Embryonic facial prominence (tissue), 1 donor: ENCODE measurements at regions not wholly inside any gene's neighbourhood (a gene's known extent, or its start where the extent isn't known, plus 50 kb on each side); places are given as distances from the start of the nearest gene placed in this dataset.

Experiments
- DNase-seq: peaks from one replicate; pipeline ENCODE4 v3.0.0-alpha.2; 2016; ENCODE audit errors: extremely low spot score

DNA sequence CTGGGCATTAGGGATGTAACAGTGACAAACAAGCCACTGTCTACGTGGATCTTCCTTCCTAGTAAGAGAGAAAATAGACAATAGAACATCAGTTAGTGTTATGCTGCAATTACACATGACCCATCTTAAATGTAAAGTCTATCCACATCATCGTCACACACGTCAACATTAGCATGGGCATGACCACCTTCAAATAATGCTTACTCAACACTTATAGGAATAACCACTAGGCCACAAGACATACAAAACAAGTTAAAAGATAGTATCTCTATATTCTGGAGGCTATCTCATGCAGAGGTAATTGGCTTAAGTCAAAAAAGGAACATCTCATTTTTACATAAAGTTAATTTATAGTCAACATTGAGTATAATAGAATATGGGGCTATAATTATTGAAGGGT, 156.5 kb downstream of the MOXD1 start:
- DNase-seq, result no peak

DNA sequence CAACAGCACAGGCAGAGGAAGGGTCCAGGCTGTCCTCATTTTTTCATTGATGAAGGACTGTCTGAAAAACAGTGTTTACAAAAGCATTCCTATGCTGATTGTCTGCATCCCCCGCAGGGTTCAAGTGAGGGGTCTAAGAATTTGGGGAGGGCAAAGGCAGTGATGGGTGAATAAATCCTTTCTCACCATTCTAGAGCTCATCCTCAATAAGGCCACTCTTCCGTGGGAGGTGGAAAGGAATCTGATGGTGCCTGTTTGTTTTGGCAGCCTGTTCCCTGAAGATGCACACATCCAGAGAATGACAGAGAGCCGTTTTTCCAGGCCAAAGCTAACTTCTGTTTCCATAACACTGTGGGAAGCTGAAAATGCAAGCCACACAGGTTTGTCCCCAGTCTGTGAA, 164.5 kb downstream of the MOXD1 start:
- DNase-seq, result no peak

DNA sequence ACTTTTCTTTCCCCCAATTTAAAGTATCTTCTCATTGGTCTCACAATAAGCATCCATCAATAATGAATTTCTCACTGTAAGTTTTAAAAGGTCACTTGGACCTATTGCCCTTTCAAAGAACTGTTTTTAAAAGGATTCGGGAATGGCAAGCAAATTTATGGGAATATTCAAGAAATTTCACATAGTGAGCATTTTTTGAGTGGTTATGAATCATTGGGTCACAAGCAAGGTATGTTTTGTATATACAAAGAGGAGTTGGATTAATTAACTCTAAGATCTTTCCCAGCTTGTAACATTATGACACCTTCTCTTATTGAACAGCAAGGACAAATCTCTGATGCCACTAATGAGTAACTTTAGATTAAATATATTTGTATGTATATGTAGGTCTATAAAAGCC, 165.0 kb downstream of the MOXD1 start:
- DNase-seq, result no peak

DNA sequence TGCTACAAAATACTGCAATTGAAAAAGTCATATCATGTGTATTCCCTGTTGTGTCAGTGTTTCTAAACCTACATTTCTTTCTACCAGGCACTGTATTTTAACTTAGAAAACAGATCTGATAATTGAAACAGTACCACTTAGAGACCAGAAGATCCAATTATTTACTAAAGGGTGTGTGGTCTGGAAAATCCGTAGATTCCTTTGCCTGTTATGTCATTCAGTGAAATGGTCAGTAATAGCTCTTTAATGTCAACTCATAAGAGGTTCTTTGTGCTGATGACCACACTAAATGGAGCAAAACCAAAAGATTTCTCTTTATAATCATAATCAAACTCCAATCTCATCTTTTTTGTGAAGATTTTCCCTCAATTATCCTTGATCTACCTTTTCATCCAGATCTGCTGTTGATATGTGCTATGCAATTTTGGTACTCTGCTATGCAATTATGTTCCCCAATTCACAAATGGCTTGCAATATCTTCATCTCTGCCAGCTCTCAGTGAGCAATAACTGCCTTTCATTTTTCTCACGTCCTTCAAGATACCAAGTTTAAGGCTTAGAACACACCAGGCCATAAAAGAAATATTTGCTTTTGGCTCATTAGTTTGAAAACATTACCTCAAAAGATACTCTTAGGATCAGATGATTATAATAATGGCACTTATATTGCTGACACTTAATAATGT, 165.5 kb downstream of the MOXD1 start:
- no peak for DNase-seq

DNA sequence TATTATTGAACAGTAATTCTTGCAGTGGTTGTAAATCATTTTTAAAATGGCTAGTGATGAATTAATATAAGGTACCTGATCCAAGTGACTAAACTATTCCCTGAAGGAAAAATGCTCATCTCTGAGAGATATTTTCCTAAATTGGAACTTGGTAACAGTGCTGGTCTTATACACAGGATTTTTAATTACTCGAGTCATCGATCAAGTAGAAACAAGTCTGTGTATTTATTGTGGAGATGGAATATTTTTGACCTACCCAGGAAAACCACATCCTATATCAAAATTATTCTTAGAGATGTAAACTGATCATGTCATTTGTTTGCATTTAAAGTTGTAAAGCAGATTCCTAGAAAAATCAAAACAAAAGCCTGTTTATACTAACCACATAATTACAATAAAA, 166.9 kb downstream of the MOXD1 start:
- no peak for DNase-seq

DNA sequence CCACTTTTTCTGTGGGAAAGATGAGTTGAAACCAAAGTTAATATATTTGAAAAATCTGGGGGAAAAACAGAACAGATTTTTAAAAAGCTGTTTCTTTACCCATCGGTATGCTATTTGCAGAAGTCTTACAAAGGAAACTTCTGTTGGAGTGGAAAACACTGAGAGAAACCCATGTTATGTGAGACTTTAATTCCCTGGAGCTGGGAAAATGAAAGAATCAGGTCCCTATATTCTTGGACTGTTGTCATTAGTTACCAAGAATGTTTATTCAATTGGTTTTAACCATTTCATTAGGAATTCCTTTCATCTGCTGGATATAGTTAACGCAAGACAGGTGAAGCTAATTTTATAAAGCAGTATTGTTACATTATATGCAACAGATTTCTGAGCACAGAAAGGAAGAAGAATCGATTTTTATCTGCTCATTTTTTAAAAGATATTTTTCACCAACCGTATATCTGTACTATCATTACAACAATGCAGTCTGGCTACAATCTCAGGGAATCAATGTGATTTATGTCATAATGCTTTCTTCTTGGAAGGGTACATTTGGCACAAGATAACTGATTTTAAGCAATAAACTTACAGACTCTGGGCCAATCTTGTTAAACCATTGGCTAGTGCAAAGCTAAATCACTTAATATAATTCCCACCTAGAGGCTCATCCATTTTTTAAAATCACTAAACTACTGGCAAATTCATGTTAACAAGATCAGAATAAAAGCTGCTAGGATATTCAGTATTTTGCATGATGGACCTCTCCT, 170.0 kb downstream of the MOXD1 start:
- DNase-seq, result peak; percentile 7

DNA sequence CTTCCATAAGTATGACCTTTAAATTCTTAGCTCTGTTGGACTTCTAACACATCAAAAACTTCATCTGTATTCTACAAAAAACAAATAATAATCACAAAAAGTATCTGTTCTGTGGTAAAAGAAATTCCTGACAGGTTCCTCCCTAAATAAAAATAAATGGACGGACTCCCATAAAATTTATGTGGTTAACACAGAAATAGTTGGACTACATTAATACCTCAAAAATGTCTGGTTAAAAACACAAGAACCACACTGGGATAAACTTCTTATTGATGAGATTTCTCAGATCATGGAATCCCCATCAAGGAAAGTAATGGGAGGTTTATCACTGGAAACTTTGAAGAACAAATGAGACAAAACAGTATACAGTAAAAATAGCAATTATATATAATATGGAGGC, 172.4 kb downstream of the MOXD1 start:
- no peak for DNase-seq

DNA sequence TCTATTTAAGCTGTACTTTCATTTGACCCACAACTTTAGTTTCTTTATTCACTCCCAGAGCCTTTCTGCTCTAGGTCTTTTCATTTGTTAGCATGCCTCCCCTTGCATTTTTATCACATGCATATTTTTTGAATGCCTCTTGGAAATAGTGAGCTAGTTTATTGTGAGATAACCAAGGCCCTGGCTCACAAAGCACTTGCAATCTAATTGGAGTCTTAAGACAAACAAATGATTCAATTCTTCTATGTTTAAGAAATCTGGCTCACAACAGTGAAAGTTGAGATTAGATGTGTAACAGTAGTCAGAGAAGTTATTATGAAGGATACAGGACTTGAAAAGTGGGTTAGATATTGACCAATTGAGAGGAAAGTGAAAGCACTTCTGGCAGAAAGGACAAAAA, 173.4 kb downstream of the MOXD1 start:
- no peak for DNase-seq

DNA sequence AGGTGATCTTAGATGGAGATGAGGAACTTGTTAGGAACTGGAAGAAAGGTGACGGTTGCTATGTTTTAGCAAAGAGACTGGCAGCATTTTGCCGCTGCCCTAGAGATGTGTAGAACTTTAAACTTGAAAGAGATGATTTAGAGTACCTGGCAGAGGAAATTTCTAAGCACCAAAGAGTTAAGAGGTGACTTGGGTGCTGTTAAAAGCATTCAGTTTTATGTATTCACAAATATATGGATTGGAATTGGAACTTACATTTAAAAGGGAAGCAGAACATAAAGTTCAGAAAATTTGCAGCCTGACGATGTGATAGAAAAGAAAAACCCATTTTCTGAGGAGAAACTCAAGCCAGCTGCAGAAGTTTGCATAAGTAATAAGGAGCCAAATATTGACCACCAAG, 176.3 kb downstream of the MOXD1 start:
- no peak for DNase-seq

DNA sequence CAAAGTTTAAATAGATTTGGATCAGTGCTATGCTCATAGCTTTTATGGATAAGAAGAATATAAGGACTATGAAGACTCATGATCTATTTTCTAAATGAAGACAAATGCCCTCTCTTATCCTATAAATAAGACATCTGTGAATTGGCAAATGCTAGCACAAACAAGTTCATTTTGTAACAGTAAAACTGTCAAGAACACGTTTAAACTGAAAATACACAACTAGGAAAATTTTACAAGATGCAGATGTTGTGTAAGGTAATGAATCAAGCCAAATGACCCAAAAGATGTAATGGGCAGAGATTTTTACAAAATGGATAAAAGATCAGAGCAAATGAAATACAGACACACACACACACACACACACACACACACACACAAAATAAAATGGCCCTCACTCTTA, 180.5 kb downstream of the MOXD1 start:
- DNase-seq, result no peak

DNA sequence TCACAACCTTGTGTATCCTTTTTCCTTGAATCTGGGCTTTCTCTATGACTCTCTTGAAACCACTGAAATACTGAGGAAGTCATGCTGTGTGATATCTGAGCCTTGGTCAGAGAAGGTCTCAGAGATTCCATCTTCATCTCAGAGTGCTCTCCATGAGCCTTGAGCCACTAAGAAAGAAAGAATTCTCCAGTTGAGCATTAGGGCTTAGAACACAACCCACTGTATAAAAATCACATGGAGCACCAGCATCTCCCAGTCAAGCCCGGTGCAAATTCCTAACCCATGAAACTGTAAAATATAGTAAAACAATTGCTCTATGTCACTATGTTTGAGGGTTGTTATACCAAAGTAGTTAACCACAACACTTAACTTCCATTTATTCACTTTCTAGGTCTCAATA, 181.4 kb downstream of the MOXD1 start:
- DNase-seq, result no peak

DNA sequence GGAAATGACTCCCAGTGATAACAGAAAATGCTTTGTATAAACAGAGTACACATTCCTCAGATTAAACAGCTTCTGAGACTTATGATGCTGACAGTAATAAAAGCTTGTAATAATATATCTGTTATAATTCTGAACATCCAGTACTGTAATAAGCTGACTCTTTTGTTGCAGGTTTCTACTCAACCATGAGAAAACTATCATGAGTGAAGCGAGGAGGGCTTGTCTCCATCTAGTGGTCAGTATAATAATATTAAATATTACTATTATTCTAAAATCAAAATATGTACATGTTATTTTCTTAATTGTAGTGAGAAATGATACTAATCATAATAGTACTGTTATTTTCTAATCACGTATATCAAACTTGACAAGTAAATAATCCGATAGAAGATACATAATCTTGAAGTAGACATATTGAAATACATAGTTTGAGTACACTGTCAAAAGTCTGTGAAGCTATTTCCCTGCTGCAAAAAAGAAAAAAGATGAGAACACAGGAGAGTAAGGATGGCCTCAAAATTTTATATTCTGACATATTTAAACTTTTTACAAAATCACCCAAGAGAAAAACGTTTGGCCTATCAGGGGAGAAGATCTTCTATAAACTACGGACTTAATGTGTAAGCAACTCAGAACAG, 183.1 kb downstream of the MOXD1 start:
- DNase-seq, result peak; percentile 40

DNA sequence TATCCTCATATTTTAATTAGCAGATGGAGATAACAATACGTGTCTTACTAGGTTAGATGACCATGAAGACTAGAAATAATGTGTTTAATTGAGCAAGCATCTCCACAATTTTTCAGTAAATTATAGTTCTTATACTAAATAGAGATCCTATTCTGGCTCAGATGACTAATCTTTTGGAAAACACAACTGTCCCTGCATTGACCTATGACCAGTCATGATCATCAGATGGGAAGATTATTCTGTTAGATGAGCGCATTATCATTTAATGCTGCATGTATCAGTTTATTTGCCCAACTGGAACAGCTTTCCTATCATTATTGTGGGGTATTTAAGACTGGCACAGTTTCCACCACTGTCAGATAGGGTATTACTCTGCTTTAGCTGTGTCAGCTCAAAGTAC, 185.5 kb downstream of the MOXD1 start:
- DNase-seq, result no peak

DNA sequence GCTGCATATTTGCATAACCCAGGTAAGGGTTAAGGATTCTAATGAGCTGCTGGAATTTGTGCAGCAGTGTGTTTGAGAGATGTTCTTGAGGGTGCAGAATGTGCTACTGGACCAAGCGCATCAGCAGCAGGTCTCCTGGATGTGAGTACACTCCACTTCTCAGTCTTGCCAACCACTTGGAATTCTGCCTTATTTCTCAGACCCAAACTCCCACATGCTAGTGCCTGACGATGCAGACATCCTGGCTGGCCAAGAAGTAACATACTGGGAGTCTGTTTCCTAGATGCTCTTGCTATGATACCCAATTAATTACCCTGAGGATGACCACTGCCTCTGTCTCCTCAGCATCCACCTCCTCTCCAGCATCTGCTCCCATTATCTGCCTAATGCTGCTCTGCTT, 186.6 kb downstream of the MOXD1 start:
- no peak for DNase-seq

DNA sequence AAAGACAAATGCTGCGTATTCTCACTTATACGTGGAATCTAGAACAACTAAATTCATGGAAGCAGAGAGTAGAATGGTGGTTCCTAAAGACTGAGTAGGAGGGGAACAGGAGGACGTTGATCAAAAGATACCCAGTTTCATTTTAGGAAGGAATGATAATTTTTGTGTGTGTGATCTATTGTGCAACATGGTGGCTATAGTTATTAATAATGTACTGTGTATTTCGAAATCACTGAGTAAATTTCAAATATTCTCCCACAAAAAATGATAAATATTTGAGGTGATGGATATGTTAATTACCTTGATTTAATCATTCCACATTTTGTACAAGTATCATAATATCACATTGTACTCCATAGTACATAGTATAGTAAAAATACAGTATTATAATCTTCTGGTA, 187.5 kb downstream of the MOXD1 start:
- DNase-seq, result no peak

DNA sequence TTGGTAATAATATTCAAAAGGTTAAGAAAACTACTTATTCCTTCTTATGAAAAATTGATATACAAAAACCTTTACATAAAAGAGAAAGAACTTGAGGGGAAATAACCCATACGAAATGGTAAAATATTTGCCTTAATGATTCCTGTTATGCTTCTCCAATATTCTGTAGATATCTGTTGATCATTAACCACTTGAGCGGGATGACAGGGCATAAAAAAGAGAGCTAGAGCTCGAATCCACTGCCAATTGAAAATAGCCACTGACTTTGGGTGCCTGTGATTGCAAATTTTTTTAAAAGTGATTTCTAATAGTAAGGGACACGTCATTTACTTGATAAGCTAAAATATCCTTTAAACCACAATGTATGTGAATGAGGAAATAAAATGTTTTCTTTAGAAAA, 188.1 kb downstream of the MOXD1 start:
- no peak for DNase-seq

DNA sequence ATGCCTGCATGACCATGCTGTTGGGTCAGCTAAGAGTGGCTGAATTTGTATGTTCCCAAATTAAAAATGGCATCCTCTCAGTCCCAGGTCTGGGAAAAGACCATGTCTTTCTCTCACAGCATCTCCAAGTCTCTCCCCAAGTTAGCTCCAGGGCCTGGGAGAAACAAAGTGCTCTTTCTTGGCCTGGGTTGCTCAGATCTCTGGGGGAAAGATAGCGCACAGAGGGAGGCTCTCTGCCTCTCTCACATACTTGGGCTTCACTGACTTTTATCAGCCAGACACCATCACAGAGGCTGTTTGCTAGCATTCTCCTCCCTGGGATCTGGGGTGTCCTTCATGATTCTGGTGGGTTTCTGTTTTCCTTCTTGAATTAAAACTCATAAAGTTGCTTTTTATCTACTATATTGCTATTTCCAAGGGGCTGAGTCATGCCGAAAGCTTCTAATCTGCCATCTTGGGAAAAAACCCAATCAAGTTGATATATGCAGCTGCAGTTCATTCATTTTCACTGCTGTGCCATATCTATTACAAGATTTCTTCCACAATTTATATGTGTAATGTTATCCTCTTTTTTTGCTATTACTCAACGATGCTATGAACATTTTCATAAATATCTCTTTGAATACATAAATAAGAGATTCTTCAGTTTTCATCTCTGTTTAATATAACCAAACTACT, 190.2 kb downstream of the MOXD1 start:
- no peak for DNase-seq

DNA sequence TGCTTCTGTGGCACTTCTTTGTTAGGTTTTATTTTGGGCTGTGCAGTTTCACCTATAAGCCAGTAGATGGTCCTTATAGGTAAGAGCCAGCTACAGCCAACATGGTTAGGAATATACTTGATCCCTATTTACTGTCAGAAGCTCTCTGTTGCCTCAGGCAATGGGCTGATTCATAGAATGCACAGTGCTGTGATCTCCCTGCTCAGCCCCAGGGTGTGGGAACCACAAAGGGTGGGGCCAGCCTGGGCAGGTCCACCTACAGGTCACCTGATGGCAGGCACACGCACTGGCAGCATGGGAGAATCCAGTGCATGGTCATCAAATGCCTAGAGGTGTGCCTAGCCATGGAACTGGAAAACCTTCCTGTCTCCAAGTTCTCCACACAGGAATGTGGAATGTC, 191.9 kb downstream of the MOXD1 start:
- no peak for DNase-seq

DNA sequence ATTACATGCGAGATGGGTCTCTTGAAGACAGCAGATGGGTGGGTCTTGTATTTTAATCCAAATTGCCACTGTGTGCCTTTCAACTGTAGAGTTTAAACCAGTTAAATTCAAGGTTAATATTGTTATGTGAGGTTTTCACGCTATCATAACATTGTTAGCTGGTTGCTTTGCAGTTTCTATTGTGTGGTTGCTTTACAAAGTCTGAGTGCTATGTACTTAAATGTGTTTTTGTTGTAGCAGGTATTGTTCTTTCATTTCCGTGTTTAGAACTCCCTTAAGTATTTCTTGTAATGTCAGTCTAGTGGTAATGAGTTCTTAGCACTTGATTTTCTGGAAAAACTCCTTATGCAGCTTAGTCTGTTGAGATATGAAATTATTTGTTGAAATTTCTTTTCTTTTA, 193.3 kb downstream of the MOXD1 start:
- DNase-seq, result no peak

DNA sequence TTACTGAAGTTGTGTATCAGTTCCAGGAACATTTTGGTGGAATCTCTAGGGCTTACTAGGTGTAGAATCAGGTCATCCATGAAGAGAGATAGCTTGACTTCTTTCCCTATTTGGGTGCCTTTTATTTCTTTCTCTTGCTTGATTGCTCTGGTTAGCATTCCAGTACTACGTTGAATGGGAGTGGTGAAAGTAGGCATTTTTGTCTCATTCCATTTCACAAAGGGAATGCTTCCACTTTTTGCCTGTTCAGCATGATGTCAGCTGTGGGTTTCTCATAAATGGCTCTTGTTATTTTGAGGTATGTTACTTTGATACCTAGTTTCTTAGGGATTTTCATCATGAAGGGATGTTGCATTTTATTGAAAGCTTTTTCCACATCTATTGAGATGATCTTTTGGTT, 195.3 kb downstream of the MOXD1 start:
- no peak for DNase-seq

DNA sequence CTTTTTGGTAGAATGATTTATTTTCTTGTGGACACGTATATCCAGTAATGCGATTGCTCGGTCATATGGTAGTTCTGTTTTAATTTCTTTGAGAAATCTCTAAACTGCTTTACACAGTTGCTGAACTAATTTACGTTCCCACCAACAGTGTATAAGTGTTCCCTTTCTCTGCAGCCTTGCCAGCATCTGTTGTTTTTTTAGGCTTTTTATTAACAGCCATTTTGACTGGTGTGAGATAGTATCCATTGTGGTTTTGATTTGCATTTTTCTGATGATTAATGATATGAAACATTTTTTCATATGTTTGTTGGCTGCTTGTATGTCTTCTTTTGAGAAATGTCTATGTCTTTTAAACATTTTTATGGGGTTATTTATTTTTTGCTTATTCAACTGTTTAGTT, 196.7 kb downstream of the MOXD1 start:
- no peak for DNase-seq

DNA sequence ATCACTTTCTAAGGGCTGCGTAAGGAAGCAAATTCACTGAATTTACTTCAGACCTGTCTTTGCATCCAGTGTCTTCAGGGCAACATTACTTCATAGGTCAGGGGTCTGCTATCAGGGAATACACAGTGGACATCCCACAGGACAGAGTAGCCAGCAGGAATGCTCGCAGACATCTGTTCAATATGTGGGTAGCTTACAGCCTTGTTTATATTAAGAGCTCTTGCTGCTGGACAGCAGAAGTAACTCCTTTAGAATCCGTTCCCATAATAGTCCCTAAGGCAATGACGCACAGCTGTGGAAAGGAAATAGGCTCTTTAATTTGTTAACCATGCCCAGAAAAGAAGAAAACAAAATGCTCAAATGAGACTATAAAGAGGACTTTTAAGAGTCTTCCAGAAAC, 198.7 kb downstream of the MOXD1 start:
- DNase-seq, result peak; percentile 45

DNA sequence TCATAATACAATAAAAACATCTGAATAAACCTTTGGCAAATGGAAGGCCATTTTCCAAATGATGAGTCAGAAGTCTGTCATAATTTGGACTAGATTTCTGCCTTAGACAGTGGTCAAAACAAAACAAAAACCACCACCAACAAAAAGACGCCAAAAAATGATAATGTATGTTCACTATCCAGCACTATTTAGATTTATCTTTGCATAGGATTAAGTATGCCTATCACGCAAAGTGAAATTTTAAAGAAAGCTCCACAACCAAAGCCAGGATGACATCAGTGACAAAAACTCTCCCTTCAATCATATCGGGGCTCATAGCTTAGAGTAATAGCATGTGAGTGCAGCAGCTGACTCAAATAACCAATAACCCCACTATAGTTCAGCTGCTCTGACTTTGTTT, 201.9 kb downstream of the MOXD1 start:
- DNase-seq, result no peak
